OCI-LY1 (cell line): ENCODE measurements at regions not wholly inside any gene's neighbourhood (a gene's known extent, or its start where the extent isn't known, plus 50 kb on each side); places are given as distances from the start of the nearest gene placed in this dataset.

Source experiments
- H2AFZ ChIP-seq: fragments of 200-600 bp; sonication (generic), shearing (Covaris generic); 2 replicates; pipeline ENCODE4 v1.6.0; 2014; ENCODE audit warnings: antibody characterized with exemption, mild to moderate bottlenecking, low read length
- H3F3A ChIP-seq: fragments of 200-600 bp; sonication (generic), shearing (Covaris generic); 2 replicates; pipeline ENCODE4 v1.6.0; 2014; ENCODE audit warnings: mild to moderate bottlenecking, antibody characterized with exemption, low read length, moderate library complexity; ENCODE audit not compliant: insufficient read depth
- H3K27ac ChIP-seq: fragments of 200-600 bp; sonication (generic); 2 replicates; pipeline ENCODE4 v1.5.1; 2014; ENCODE audit warnings: low read length, mixed run types, mild to moderate bottlenecking, low read depth; ENCODE audit not compliant: poor library complexity, severe bottlenecking
- H3K27me3 ChIP-seq: fragments of 200-600 bp; sonication (generic); 2 replicates; pipeline ENCODE4 v1.6.0; 2014; ENCODE audit warnings: antibody characterized with exemption, mild to moderate bottlenecking, low read length, moderate library complexity; ENCODE audit not compliant: insufficient read depth
- H3K36me3 ChIP-seq: fragments of 200-600 bp; sonication (generic); 2 replicates; pipeline ENCODE4 v1.6.1; 2014; ENCODE audit warnings: mild to moderate bottlenecking, antibody characterized with exemption, low read length, moderate library complexity, mixed read lengths; ENCODE audit not compliant: insufficient read depth
- H3K4me1 ChIP-seq: fragments of 200-600 bp; sonication (generic); 2 replicates; pipeline ENCODE4 v1.5.1; 2014; ENCODE audit warnings: mild to moderate bottlenecking, low read length, moderate library complexity; ENCODE audit not compliant: insufficient read depth, severe bottlenecking
- H3K4me2 ChIP-seq: fragments of 200-600 bp; sonication (generic), shearing (Covaris generic); 2 replicates; pipeline ENCODE4 v1.6.1; 2014; ENCODE audit warnings: low read length
- H3K4me3 ChIP-seq: fragments of 200-600 bp; sonication (generic); 2 replicates; pipeline ENCODE4 v1.5.1; 2014; ENCODE audit warnings: low read length, low read depth, mild to moderate bottlenecking, mixed read lengths; ENCODE audit not compliant: poor library complexity, severe bottlenecking
- H3K79me2 ChIP-seq: fragments of 200-600 bp; shearing (Covaris generic); 2 replicates; pipeline ENCODE4 v1.6.1; 2016; ENCODE audit warnings: mixed run types, low read length, mixed read lengths; ENCODE audit not compliant: insufficient read depth
- H3K9ac ChIP-seq: fragments of 200-600 bp; sonication (generic), shearing (Covaris generic); 2 replicates; pipeline ENCODE4 v1.6.1; 2014; ENCODE audit warnings: mild to moderate bottlenecking, low read length, mixed read lengths
- H3K9me2 ChIP-seq: fragments of 200-600 bp; sonication (generic), shearing (Covaris generic); 2 replicates; pipeline ENCODE4 v1.6.1; 2014; ENCODE audit warnings: low read depth, mild to moderate bottlenecking, low read length, mixed read lengths
- H3K9me3 ChIP-seq: fragments of 200-600 bp; shearing (Covaris generic); 2 replicates; pipeline ENCODE4 v1.6.1; 2014; ENCODE audit warnings: low read length, mixed read lengths
- H4K20me1 ChIP-seq: fragments of 200-600 bp; sonication (generic), shearing (Covaris generic); 2 replicates; pipeline ENCODE4 v1.6.0; 2016; ENCODE audit warnings: mild to moderate bottlenecking, low read length; ENCODE audit not compliant: insufficient read depth
- EZH2 ChIP-seq: fragments of 200-600 bp; sonication (generic), shearing (Covaris generic); IDR thresholded peaks from 2 replicates; pipeline ENCODE4 v1.8.0; 2017; ENCODE audit warnings: borderline replicate concordance, mixed run types, mild to moderate bottlenecking, antibody characterized with exemption, low read length, moderate library complexity, mixed read lengths
- TF ChIP-seq, protein P1 (sequence below): fragments of 200-600 bp; sonication (generic), shearing (Covaris generic); IDR thresholded peaks from 2 replicates; pipeline ENCODE4 v1.5.1; 2017; ENCODE audit warnings: mild to moderate bottlenecking, antibody characterized with exemption, low read length, moderate library complexity, mixed read lengths

DNA sequence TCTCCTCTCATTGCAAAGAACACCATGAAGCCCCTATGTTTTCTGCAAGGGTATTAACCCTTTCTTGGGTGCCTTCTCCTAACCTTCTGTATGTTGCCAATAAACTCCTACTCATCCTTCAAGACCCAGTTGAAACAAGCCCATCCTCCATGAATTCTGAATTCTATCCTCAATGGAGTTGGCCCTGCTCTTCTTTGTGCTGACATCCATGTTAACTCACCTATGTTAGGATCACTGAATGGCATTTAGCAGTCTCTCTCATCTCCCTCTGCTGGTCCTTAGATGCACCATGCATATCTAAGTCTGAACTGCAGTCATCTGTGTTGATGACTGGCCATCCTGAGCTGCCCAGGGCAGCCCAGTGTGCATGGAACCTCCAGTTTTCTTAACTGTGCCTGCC lies 129.8 kb downstream of the BUB3 start:
- TF ChIP-seq, protein P1, sequence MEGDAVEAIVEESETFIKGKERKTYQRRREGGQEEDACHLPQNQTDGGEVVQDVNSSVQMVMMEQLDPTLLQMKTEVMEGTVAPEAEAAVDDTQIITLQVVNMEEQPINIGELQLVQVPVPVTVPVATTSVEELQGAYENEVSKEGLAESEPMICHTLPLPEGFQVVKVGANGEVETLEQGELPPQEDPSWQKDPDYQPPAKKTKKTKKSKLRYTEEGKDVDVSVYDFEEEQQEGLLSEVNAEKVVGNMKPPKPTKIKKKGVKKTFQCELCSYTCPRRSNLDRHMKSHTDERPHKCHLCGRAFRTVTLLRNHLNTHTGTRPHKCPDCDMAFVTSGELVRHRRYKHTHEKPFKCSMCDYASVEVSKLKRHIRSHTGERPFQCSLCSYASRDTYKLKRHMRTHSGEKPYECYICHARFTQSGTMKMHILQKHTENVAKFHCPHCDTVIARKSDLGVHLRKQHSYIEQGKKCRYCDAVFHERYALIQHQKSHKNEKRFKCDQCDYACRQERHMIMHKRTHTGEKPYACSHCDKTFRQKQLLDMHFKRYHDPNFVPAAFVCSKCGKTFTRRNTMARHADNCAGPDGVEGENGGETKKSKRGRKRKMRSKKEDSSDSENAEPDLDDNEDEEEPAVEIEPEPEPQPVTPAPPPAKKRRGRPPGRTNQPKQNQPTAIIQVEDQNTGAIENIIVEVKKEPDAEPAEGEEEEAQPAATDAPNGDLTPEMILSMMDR: no peak
- no peak for TF ChIP-seq EZH2
- H2AFZ ChIP-seq: no peak overlapping the region
- no peaks in the 10 kb centered on the region for H4K20me1 ChIP-seq
- no peaks in the 10 kb centered on the region for H3K9me2 ChIP-seq
- no peaks in the 10 kb centered on the region for H3F3A ChIP-seq
- H3K4me2 ChIP-seq: no peak overlapping the region
- no peak overlapping the region for H3K9ac ChIP-seq
- H3K9me3 ChIP-seq: no peaks in the 10 kb centered on the region
- H3K4me3 ChIP-seq: no peak overlapping the region
- H3K27me3 ChIP-seq: no peaks in the 10 kb centered on the region
- H3K27ac ChIP-seq: no peak overlapping the region
- H3K79me2 ChIP-seq: no peaks in the 10 kb centered on the region
- no peaks in the 10 kb centered on the region for H3K4me1 ChIP-seq
- no peaks in the 10 kb centered on the region for H3K36me3 ChIP-seq

DNA sequence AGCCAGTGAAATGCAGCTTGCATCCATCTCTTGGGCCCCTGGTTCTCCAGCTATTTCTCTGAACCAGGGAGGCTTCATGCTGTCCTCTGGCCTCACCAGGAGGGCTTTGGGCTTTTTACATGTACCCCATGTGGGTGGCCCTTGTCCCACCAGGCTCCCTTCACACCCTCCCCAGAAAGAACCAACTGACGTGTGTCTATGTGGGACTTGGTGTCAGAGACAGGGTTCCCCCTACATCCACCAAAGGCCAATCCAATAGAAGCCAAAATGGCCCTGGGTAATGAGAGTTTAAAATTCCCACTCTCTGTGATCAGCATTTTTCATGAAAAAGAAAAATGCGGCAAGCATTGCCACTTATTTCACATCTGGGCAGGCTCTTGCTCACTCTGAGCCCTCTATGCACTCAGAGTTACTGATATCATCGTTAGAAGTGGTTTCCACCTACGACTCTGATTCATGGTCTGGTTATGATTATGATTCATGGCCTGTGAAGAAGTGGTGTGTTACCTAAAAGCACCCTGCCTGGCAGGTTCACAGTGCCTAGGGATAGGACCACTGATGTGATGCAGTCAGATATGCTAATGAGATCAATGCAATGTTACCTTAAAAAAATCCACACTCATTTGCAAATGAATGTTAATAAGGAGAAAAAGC lies 133.5 kb downstream of the BUB3 start:
- Histone ChIP-seq H3K4me3 (no peak overlapping the region), H3K9me2 (no peaks in the 10 kb centered on the region), H2AFZ (no peak overlapping the region), H3K27me3 (no peaks in the 10 kb centered on the region), H3K36me3 (no peaks in the 10 kb centered on the region), H3F3A (no peaks in the 10 kb centered on the region), H3K4me1 (no peaks in the 10 kb centered on the region), H3K9ac (no peak overlapping the region), H4K20me1 (no peaks in the 10 kb centered on the region), H3K79me2 (no peaks in the 10 kb centered on the region), H3K27ac (no peak overlapping the region), H3K4me2 (no peak overlapping the region), H3K9me3 (no peaks in the 10 kb centered on the region)
- TF ChIP-seq, protein P1: no peak

DNA sequence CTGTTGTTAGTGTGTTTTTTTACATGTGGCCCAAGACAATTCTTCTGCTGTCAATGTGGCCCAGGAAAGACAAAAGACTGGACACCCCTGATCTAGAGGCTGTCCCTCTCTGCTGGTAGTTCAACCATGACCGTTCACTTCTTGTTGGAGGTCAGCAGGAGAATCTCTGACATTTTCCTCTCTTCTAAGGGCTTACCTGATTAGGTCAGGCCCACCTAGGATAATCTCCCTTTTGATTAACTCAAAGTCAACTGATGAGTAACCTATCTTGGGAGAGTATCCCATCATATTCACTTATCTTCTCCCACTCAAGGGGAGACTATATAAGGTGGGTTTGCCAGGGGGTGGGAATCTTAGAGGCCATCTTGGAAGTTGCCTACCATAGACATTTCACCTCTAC lies 135.2 kb downstream of the BUB3 start:
- TF ChIP-seq, protein P1: no peak
- no peak for TF ChIP-seq EZH2

More for the DNA sequence above, 135.2 kb downstream of the BUB3 start:
- Histone ChIP-seq H3K9ac (no peak overlapping the region), H3F3A (no peaks in the 10 kb centered on the region), H3K27me3 (no peaks in the 10 kb centered on the region), H2AFZ (no peak overlapping the region), H3K4me2 (no peak overlapping the region), H3K36me3 (no peaks in the 10 kb centered on the region), H3K27ac (no peak overlapping the region), H3K9me3 (no peaks in the 10 kb centered on the region), H3K9me2 (no peaks in the 10 kb centered on the region), H4K20me1 (no peaks in the 10 kb centered on the region), H3K4me3 (no peak overlapping the region), H3K4me1 (no peaks in the 10 kb centered on the region), H3K79me2 (no peaks in the 10 kb centered on the region)
